Activated CD4-positive, alpha-beta T cell treated with anti-CD3 and anti-CD28 coated beads for 48 hours (primary cell): ENCODE measurements at regions not wholly inside any gene's neighbourhood (a gene's known extent, or its start where the extent isn't known, plus 50 kb on each side); places are given as distances from the start of the nearest gene placed in this dataset.

ENCODE experiments used
- DNase-seq: peaks from one replicate; pipeline ENCODE4 v3.0.0-alpha.2; 2020

- DNase-seq: no peak
Observed at GRCh38 chr17:79520167-79521165, 90.4 kb downstream of the RBFOX3 start.

GRCh38 chr17:79519601-79520000, 91.2 kb downstream of the RBFOX3 start:
- DNase-seq: no peak

DNA sequence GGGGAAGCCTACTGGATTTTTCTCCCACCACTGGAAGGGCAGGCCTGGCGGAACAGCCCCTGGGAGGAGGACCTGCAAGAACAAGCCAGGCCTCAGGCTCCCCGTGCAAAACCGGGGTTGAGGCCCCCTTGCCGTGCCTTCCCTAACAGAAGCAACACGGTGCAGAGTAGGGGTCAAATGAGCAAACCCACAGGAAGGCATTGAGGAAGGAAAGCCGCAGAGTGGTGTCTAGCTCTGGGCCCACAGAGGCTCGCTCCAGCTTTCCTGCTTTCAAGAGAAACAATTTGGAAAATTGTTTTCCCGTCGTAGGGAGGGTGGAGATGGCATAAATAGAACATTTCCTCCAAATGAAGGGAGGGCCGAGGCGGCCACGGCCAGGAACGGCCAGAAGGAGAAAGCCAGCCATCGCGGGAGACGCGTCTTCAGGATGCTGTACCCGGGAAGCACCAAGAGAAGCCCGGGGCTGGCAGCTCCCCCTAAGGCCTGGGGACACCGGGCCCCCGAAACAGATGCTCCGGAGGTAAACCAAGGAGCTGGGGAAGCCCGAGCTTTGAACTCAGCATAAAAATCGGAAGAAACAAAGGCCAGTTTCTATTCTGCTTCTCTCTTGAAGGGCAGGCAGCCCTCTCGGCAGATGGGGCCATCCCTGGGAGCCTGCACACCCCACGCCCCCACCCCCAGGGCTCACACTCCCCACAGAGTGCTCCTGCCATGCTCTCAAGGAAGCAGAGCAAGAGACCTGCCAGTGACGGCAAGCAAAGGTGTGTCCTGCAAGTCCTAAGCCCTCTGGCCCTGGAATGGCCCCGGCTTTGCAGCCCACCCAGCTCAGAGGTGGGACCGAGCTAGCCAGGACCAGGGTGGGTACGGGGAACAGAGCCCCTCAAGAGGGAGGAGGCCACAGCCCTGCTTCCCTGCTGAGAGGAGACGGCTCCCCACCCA, 92.0 kb downstream of the RBFOX3 start:
- no peak for DNase-seq

GRCh38 chr17:79517827-79518584, 92.8 kb downstream of the RBFOX3 start:
- no peak for DNase-seq

- no peak for DNase-seq
Observed at GRCh38 chr17:79515646-79516571, 94.9 kb downstream of the RBFOX3 start.

- DNase-seq: no peak
Observed at GRCh38 chr17:79515110-79515509, 95.7 kb downstream of the RBFOX3 start.

- DNase-seq: no peak
Observed at GRCh38 chr17:79513820-79514535, 96.9 kb downstream of the RBFOX3 start.

- DNase-seq: no peak
Observed at GRCh38 chr17:79513206-79513605, 97.6 kb downstream of the RBFOX3 start.

DNA sequence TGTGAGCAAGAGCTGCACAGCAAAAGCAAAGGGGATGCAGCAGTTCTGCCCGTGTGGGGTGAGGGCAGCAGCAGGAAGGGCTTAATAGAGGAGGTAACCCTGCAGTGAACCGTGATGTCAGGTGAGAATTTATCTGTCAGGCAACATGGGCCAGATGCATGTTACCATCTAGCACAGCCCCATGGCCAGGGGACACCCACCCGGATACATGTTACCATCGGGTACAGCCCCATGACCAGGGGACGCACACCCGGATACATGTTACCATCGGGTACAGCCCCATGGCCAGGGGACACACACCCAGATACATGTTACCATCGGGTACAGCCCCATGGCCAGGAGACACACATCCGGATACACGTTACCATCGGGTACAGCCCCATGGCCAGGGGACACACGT, 99.4 kb downstream of the RBFOX3 start:
- no peak for DNase-seq

DNA sequence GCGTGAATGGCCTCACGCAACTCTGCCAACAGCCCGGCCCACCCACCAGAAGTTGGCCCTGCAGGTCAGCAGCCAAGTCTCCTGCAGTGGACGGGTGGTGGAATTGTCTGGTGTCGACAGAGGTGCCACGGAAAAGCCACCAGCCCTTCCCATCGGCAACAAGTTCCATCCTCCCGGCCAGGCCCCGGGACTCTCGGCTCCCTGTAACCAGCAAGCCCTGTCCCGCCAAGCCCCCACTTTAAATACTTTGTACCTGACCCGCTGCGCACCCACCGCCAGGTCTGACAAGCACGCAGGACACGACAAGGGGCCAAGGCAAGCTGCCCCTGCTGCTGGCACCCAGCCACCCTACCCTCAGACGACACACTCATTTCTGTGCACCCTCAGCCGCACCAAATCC, 100.8 kb downstream of the RBFOX3 start:
- no peak for DNase-seq

DNA sequence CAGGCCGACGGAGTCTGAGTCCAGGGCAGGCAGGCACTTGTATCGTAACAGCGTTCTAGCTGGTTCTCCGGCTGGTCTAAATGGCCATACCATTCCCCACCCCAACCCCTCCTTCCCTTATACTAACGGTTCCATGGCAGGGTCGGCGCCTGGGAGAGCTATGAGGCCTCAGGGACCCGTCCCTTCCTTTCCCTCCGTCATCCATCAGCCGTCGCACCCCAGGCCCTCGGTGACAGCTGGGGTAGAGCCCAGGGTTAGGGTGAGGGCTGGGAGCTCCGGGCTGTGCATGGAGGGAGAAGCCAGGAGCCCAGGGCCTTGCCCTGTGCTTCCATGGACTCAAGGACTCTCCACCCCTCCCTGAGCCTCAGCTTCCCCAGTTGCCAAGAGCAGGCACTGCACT, 101.4 kb downstream of the RBFOX3 start:
- no peak for DNase-seq

- no peak for DNase-seq
Observed at GRCh38 chr17:79509008-79509407, 101.8 kb downstream of the RBFOX3 start.

DNA sequence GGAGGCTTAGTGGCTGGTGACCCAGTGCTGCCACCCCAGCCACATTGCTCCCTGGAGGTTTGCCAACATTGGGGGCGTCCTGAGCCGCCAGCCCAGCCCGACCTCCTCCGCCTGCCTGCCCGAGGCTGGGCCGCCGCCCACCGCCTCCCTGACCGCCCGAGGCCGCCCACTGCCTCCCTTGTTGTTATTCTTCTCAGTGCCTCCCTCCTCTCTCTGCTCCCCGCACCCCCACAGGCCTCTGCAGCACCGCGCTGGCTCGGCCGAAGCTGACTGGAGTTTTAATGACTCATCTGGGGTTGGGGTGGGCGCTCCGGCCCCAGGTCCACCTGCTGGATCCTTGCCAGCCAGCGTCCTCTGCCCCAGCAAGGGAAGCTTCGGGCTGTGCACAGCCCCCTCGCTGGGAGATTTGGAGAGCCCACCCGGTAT, 102.5 kb downstream of the RBFOX3 start:
- no peak for DNase-seq

DNA sequence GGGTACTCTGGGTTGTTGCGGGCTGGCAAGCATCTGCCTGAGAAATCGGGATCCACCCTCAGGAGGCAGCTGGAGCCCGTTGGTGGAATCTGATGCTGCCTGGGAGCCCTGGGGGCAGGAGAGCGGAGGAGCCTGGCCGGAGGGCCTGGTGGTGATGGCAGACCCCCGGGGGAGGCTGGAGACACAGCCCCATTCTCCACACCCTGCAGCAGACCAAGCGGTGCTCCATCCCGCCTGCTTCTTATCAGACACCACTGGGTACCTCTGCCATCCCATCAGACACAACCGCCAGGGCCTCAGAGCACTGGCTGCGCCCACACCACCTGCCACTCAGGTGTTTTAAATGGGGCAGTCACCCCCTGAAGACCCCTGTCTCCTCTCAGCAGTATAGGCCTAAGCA, 103.9 kb downstream of the RBFOX3 start:
- no peak for DNase-seq

- DNase-seq: no peak
Observed at GRCh38 chr17:79506150-79506870, 104.5 kb downstream of the RBFOX3 start.

DNA sequence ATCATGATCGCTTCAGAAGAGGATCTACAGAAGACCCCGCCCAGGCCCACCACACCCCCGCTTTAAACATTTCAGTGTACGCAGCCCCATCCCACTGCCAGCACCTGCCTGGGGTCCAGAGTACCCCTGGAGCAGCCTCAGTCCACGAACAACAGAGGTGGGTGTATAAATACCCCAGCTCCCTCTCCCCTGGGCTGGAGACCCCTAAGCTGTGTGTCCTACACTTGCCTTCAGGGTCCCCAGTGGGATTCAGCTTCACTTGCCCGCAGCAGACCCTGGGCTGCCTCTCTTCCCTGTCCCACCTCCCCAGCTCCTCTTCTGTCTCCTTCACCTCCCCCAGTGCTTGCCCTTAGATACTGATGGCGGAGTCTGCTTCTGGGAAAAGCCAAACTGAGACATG, 105.7 kb downstream of the RBFOX3 start:
- no peak for DNase-seq

- DNase-seq: no peak
Observed at GRCh38 chr17:79504181-79504605, 106.7 kb downstream of the RBFOX3 start.

- no peak for DNase-seq
Observed at GRCh38 chr17:79503126-79503839, 107.6 kb downstream of the RBFOX3 start.

DNA sequence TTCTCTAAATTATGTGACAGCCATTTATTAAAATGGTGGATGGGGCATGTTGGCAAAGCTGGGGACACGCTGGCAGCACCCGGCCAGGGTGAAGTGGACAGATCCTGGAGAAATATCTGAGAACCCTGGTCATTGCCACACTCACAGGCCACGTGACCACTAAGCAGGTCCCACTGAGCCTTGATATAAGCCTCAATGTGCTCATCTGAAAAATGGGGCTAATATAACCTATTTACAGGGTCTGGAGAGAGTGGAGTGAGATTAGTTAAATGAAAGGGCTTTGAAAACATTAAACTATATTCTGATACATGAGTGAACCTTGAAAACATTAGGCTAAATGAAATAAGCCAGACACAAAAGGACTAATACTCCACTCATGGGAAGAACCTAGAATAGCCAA, 108.9 kb downstream of the RBFOX3 start:
- no peak for DNase-seq
